Thyroid gland (tissue), 4 donors: ENCODE measurements at regions not wholly inside any gene's neighbourhood (a gene's known extent, or its start where the extent isn't known, plus 50 kb on each side); places are given as distances from the start of the nearest gene placed in this dataset.

Experiments
- DNase-seq, 2 donors: peaks; one replicate each; pipeline ENCODE4 v3.0.0-alpha.2; 2019
- H3K27ac ChIP-seq, 3 donors: fragments of 200-600 bp; sonication (generic); 1 replicate in 2 of 3; 2 replicates in 1 of 3; pipeline ENCODE4 v1.5.1; 2016 to 2019; ENCODE audit warnings: mild to moderate bottlenecking in 1 of 3, moderate library complexity in 1 of 3
- H3K27me3 ChIP-seq: fragments of 200-600 bp; sonication (generic); one replicate; pipeline ENCODE4 v1.5.1; 2019
- H3K36me3 ChIP-seq, 2 donors: fragments of 200-600 bp; sonication (generic); one replicate each; pipeline ENCODE4 v1.5.1; 2016 to 2019
- H3K4me1 ChIP-seq, 2 donors: fragments of 200-600 bp; sonication (generic); one replicate each; pipeline ENCODE4 v1.5.1; 2017 to 2019
- H3K4me3 ChIP-seq, 3 donors: fragments of 200-600 bp; sonication (generic); replicated peaks in 1 of 3; 1 replicate in 2 of 3; 2 replicates in 1 of 3; pipeline ENCODE4 v1.5.1; 2016; ENCODE audit warnings: mild to moderate bottlenecking in 1 of 3
- H3K9me3 ChIP-seq: fragments of 200-600 bp; sonication (generic); one replicate; pipeline ENCODE4 v1.5.1; 2017
- CTCF ChIP-seq, 6 experiments: fragments of 200-600 bp in 3 of 6; fragments of 450-650 bp in 3 of 6; sonication (generic) in 3 of 6; IDR thresholded peaks; one replicate each; pipeline ENCODE4 v1.5.1; 2016 to 2019; ENCODE audit warnings: antibody characterized with exemption in 6 of 6, mild to moderate bottlenecking in 2 of 6, inconsistent platforms in 1 of 6, moderate library complexity in 1 of 6
- POLR2A ChIP-seq, 2 donors: fragments of 450-650 bp; IDR thresholded peaks; one replicate each; pipeline ENCODE4 v1.6.1; 2017; ENCODE audit warnings: antibody characterized with exemption in 2 of 2, mild to moderate bottlenecking in 2 of 2, moderate library complexity in 1 of 2
- WGBS, 2 donors: methylation state at CpG; one replicate each; pipeline ENCODE4 v1.1.5; 2017; 5-methylcytosine and 5-hydroxymethylcytosine counted together
- intact Hi-C: fragments of 100-400 bp; cut with DNase I; formaldehyde crosslinking; loops from one replicate; pipeline ENCODE4 v1.15.1; 2023

- peak; percentile 16 to 35 for DNase-seq
- H3K4me1 ChIP-seq = peaks cover 15% of the 10 kb centered on the region in 2 donors
- no peaks in the 10 kb centered on the region for H3K27me3 ChIP-seq
- WGBS, 2 donors = 69 to 84% methylated on average over 8 of the region's 8 CpGs
- no peaks in the 10 kb centered on the region for H3K9me3 ChIP-seq
- H3K27ac ChIP-seq = peak overlapping the region; percentile 49 to 83 (median 73)
- intact Hi-C loops = no loop called here
- H3K36me3 ChIP-seq = no peaks in the 10 kb centered on the region
- no peak for TF ChIP-seq CTCF (IDR thresholded peaks at IDR 0.05)
- no peak for TF ChIP-seq POLR2A (IDR thresholded peaks at IDR 0.05)
- no peak overlapping the region for H3K4me3 ChIP-seq
Observed at GRCh38 chr6:146914489-146915483, 289.4 kb upstream of the STXBP5 start.

- TF ChIP-seq POLR2A (IDR thresholded peaks at IDR 0.05) (no peak), CTCF (IDR thresholded peaks at IDR 0.05) (no peak)
- Histone ChIP-seq H3K9me3 (no peaks in the 10 kb centered on the region), H3K4me1 (peaks cover 15% of the 10 kb centered on the region in 2 donors), H3K36me3 (no peaks in the 10 kb centered on the region), H3K27me3 (no peaks in the 10 kb centered on the region), H3K4me3 (no peak overlapping the region), H3K27ac (no peak overlapping the region)
- no peak for DNase-seq
- intact Hi-C loops = no loop called here
Observed at GRCh38 chr6:146915671-146916127, 288.5 kb upstream of the STXBP5 start.

- Histone ChIP-seq H3K27ac (no peak overlapping the region), H3K27me3 (no peaks in the 10 kb centered on the region), H3K9me3 (no peaks in the 10 kb centered on the region), H3K4me1 (peaks cover 15% of the 10 kb centered on the region in 2 donors), H3K4me3 (no peak overlapping the region), H3K36me3 (no peaks in the 10 kb centered on the region)
- no peak for TF ChIP-seq CTCF (IDR thresholded peaks at IDR 0.05)
- TF ChIP-seq POLR2A (IDR thresholded peaks at IDR 0.05) = no peak
- WGBS, 2 donors = 86 to 88% methylated on average over 3 of the region's 3 CpGs
- intact Hi-C loops = no loop called here
- no peak for DNase-seq
Observed at GRCh38 chr6:146916435-146917025, 287.7 kb upstream of the STXBP5 start.

GRCh38 chr6:146917182-146917581 lies 287.0 kb upstream of the STXBP5 start:
- no peak overlapping the region for H3K27ac ChIP-seq
- no peaks in the 10 kb centered on the region for H3K36me3 ChIP-seq
- DNase-seq = no peak
- intact Hi-C loops = no loop called here
- 76 to 91% methylated on average over 5 of the region's 5 CpGs for WGBS, 2 donors
- no peak overlapping the region for H3K4me3 ChIP-seq
- H3K27me3 ChIP-seq = no peaks in the 10 kb centered on the region
- TF ChIP-seq CTCF (IDR thresholded peaks at IDR 0.05) (no peak), POLR2A (IDR thresholded peaks at IDR 0.05) (no peak)
- H3K4me1 ChIP-seq = peaks cover 15% of the 10 kb centered on the region in 2 donors
- no peaks in the 10 kb centered on the region for H3K9me3 ChIP-seq

- TF ChIP-seq POLR2A (IDR thresholded peaks at IDR 0.05) = no peak
- TF ChIP-seq CTCF (IDR thresholded peaks at IDR 0.05) = no peak
- no peaks in the 10 kb centered on the region for H3K36me3 ChIP-seq
- DNase-seq = no peak
- no peak overlapping the region for H3K27ac ChIP-seq
- H3K9me3 ChIP-seq = no peaks in the 10 kb centered on the region
- H3K4me1 ChIP-seq = peaks cover 15% of the 10 kb centered on the region in 2 donors
- WGBS, 2 donors = 95 to 97% methylated on average over 1 of the region's 1 CpG
- no peak overlapping the region for H3K4me3 ChIP-seq
- intact Hi-C loops = no loop called here
- no peaks in the 10 kb centered on the region for H3K27me3 ChIP-seq
Observed at GRCh38 chr6:146917979-146918378, 286.2 kb upstream of the STXBP5 start.
